GM10266 (cell line): ENCODE measurements at regions not wholly inside any gene's neighbourhood (a gene's known extent, or its start where the extent isn't known, plus 50 kb on each side); places are given as distances from the start of the nearest gene placed in this dataset.
A peak's percentile ranks its signal among the peaks of the same experiment; 100 is the strongest.

Experiments used
- DNase-seq: peaks from one replicate; pipeline ENCODE4 v3.0.0; 2012; ENCODE audit errors: extremely low spot score
- CTCF ChIP-seq: IDR thresholded peaks from 2 replicates; pipeline ENCODE4 v1.5.1; 2012; ENCODE audit warnings: mild to moderate bottlenecking, low read depth; ENCODE audit not compliant: control insufficient read depth, insufficient read depth; ENCODE audit errors: missing control alignments

- peak; percentile 95 for TF ChIP-seq CTCF
- DNase-seq: peak; percentile 46
Measured at GRCh38 chr2:64330281-64331113, 123.5 kb upstream of the LGALSL start.

GRCh38 chr2:64331114-64331645 is 122.8 kb upstream of the LGALSL start:
- no peak for TF ChIP-seq CTCF
- DNase-seq: no peak

- TF ChIP-seq CTCF: no peak
- no peak for DNase-seq
Measured at GRCh38 chr2:64331849-64332699, 121.9 kb upstream of the LGALSL start.

- DNase-seq: no peak
- TF ChIP-seq CTCF: no peak
Measured at GRCh38 chr2:64336171-64336570, 117.8 kb upstream of the LGALSL start.

GRCh38 chr2:64337314-64337713 is 116.6 kb upstream of the LGALSL start:
- TF ChIP-seq CTCF: no peak
- DNase-seq: no peak

GRCh38 chr2:64338108-64338507 is 115.9 kb upstream of the LGALSL start:
- no peak for TF ChIP-seq CTCF
- no peak for DNase-seq

- TF ChIP-seq CTCF: no peak
- no peak for DNase-seq
Measured at GRCh38 chr2:64338910-64339500, 115.0 kb upstream of the LGALSL start.
